ENCODE measurements at regions not wholly inside any gene's neighbourhood (a gene's known extent, or its start where the extent isn't known, plus 50 kb on each side); places are given as distances from the start of the nearest gene placed in this dataset.
"Not testable (repeated sequence)": the region's sequence is repeated elsewhere in the genome, so short reads cannot be mapped to it uniquely, and the experiment has no call there.

DNA sequence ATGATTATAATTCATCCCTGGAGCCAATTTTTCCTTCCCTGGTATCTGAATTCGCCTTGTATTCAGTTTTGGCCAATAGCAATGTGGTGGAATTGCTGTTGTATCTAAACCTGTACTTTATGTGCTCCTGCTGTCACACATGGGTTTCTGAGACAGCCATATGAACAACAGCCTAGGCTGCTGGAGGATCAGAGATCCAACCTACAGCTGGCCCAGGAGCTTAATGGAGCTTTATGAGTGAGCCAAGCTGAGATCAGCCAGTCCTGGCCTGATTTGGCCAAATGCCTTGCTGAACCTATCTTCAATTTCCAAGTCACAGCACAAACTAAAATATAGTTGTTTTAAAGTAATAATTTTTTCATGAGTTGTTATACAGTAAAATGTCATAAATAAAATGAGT lies 1071.5 kb downstream of the PCDH7 start:
- intact Hi-C loops (cut with DNase I), result no loop called here
- DNase-seq (no peak), ATAC-seq (ENCODE audit: poor library complexity) (no peak)

DNA sequence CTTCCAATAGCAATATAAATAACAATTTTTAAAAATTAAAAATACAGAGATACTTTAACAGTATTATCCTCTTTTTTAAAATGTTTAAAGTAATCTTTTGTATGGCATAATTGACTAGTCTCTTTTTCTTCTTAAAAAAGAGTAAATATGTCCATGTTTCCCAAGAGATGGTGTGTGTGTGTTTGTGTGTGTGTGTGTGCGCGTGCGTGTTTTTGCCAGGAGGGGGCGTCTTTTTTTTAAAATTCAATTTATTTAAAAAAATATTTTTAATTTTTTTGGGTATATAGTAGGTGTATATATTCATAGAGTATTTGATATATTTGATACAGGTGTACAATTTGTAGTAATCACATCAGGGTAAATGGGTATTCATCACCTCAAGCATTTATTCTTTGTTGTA lies 1073.7 kb downstream of the PCDH7 start:
- ATAC-seq (ENCODE audit: poor library complexity), result no peak
- DNase-seq, result no peak
- intact Hi-C loops (cut with DNase I), result no loop called here

DNA sequence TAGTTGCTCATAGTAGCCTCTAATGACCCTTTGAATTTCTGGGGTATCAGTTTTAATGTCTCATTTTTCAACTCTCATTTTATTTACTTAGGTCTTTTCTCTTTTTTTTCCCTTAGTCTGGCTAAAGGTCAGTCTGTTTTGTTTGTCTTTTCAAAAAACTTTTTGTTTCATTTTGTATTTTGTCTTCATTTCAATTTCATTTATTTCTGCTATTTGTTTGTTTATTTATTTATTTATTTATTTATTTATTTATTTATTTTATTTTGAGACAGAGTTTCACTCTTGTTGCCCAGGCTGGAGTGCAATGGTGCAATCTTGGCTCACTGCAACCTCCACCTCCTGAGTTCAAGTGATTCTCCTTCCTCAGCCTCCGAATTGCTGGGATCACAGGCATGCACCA lies 1076.9 kb downstream of the PCDH7 start:
- ATAC-seq (ENCODE audit: poor library complexity); intact Hi-C loops (cut with DNase I); DNase-seq: not testable (repeated sequence)

DNA sequence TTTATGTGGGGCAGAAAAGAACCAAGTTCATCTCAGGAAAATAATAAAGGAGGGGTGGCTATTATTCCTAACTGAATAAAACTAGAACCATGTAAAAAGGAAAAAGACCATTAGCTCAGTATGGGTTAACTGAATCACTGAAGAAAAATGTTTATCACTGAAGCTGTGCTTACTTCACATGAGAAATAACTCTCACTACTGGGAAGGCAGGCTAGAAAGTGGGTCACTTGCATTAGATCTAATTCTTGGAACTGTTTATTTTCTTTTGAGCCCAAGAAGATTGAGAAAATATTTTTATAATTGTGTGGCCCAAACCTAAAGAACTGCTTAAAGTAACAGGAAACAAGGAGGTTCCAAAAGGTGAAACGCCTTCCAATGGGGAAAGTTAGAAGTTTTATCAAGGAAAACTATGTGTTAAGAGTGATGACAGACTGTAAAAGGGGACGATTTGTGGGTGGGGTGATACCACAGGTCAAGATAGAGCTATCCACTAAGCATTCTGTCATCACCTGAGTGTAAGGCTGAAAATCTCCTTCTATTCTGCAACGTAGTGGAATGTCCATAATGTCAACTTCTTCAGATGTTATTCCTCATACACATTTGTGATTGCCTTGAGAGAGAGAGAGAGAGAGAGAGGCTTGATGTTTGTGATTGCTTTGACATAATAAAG lies 1083.5 kb downstream of the PCDH7 start:
- ATAC-seq (ENCODE audit: poor library complexity) (no peak), DNase-seq (no peak)
- intact Hi-C loops (cut with DNase I), result no loop called here

DNA sequence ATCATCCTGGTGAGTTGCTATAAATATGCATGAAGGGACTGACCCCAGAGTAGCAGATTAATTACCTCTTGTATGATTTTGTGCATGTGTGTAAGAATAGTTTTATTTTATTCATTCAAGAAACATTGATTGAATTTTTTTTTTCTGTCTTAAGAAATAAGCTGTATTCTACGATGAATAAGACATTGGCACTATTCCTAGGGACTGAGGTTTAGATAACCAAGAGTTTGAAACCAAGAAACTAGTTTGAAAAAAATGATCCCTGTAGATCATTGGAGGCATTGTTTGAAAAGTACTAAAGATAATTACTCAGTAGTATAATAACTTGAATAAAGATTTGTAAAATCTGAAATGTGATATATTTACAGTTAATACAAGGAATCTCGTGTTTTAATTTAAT lies 1086.9 kb downstream of the PCDH7 start:
- intact Hi-C loops (cut with DNase I), result no loop called here
- ATAC-seq (ENCODE audit: poor library complexity), result no peak
- DNase-seq, result no peak

DNA sequence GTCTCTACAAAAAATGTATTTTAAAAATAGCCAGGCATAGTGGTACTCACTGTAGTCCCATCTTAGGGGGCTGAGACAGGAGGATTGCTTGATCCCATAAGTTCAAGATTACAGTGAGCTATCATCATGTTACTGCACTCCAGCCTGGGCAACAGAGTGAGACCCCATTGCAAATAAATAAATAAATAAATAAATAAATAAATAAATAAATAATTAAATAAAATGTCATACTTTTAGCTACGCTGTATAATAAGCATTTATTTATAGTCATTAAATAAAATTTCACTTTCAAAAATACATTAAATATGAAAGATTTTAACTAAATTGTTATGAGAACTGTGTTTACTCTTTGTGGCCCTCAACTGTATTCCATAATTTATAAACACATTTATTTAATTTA lies 1124.2 kb downstream of the PCDH7 start:
- DNase-seq, result no peak
- ATAC-seq (ENCODE audit: poor library complexity), result no peak
- intact Hi-C loops (cut with DNase I), result no loop called here

DNA sequence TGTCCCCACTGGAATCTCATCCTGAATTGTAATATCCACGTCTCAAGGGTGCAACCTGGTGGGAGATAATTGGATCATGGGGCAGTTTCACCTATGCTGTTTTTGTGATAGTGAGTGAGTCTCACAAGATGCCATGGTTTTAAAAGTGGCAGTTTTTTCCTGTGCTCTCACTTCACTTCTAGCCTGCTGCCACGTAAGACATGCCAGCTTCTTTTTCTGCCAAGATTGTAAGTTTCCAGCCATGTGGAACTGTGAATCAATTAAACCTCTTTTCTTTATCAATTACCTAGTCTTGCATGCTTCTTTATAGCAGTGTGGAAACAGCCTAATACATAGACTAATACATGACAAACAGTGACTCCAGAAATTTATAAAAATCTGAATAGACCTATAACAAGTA lies 1131.8 kb downstream of the PCDH7 start:
- ATAC-seq (ENCODE audit: poor library complexity), result no peak
- intact Hi-C loops (cut with DNase I), result no loop called here

DNA sequence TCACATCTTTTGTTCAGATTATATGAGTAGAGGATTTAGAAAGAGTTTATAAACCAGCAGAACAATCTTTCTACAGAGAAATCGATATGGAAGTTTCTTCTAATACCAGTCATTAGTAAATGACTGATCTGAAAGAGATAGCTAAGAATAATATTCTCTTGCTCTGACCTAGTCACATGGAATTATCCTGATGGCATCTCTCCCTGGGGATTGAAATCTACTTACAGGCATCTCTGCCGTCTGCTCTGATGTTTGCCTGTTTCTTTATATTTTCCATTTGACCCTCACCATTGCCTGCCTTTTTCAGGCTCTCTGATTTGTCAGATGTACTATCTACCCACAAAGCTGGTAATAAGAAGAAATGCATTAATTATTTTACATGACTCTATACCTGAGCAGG lies 1157.3 kb downstream of the PCDH7 start:
- DNase-seq, result no peak
- intact Hi-C loops (cut with DNase I), result no loop called here
- ATAC-seq (ENCODE audit: poor library complexity), result no peak

More for the DNA sequence above, 1131.8 kb downstream of the PCDH7 start:
- no peak for DNase-seq

DNA sequence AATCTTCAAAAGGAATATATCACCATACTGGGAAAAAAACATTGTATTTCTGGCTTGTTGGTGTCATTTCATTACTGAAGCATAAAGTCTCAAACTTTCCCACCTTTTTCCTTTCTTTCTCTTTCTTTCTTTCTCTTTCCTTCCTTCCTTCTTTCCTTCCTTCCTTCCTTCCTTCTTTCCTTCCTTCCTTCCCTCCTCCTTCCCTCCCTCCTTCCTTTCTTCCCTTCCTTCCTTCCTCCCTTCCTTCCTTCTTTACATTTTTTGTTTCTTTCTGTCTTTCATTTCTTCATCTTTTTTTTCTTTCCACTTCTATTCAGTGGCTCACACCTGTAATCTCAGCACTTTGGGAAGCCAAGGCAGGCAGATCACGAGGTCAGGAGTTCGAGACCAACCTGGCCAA lies 1160.7 kb downstream of the PCDH7 start:
- intact Hi-C loops (cut with DNase I); DNase-seq; ATAC-seq (ENCODE audit: poor library complexity): not testable (repeated sequence)

DNA sequence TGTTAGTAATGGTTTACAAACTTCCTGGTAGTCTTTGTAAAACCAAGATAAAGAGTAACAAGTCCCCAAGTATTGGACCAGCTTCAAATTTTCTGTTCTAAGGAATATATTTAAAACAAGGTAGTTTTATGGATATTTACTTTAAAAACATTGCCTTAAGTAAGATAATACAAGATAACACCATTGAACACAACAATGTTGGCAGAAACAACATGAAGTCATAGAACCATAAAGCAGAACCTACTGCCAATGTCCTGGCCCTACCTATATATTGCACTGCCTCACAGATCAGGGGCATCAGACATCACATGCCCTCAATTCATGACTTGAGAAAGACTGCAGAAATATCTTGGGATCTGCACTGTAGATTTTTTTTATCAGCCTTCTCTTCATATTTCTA lies 1176.2 kb downstream of the PCDH7 start:
- intact Hi-C loops (cut with DNase I), result no loop called here
- DNase-seq (no peak), ATAC-seq (ENCODE audit: poor library complexity) (no peak)

DNA sequence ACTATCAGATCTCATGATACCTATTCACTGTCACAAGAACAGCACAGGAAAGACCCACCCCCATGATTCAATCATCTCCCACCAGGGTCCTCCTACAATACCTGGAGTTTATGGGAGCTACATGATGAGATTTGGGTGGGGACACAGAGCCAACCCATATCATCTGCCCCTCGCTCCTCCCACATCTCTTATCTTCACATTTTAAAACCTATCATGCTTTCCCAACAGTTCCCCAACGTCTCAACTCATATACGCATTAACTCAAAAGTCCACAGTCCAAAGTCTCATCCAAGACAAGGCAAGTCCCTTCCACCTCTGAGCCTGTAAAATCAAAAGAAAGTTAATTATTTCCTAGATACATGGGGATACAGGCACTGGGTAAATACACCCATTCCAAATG lies 1185.2 kb downstream of the PCDH7 start:
- intact Hi-C loops (cut with DNase I), result no loop called here
- DNase-seq (no peak), ATAC-seq (ENCODE audit: poor library complexity) (no peak)

DNA sequence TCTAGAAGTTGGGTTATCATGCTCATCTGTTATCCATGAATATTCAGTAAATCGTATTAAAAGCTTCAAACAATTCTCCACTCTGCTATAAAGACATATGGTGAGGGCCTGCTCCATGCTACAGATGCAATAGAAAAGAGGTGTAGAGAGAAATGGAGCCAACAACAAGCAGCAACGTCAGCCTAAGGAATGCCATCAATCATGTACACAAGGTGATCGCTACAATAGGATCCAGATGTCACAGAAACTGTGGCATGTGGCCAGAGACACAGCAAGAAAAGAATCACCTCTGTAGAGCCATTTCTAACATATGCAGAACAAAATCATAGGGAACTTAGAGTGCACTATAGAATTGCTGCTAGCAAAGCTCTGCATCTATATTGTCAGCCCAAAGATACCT lies 1188.1 kb downstream of the PCDH7 start:
- ATAC-seq (ENCODE audit: poor library complexity) (no peak), DNase-seq (no peak)
- intact Hi-C loops (cut with DNase I), result no loop called here

DNA sequence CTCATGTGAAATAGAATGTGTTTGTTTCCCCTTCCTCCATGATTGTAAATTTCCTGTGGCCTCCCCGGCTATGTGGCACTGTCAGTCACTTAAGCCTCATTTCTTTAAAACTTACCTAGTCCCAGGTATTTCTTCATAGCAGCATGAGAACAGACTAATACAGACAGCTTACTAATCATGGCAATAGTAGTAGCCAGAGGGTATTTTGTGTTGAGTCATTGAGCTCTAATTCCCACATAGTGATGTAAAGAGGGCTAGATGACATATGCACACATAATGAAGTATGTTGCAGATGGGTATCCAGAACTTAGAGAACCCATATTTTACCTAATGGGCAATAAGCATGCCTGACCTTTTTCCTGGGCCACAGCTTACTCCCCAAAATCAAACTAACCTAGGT lies 1197.2 kb downstream of the PCDH7 start:
- ATAC-seq (ENCODE audit: poor library complexity), result no peak
- intact Hi-C loops (cut with DNase I), result no loop called here
- DNase-seq, result no peak

DNA sequence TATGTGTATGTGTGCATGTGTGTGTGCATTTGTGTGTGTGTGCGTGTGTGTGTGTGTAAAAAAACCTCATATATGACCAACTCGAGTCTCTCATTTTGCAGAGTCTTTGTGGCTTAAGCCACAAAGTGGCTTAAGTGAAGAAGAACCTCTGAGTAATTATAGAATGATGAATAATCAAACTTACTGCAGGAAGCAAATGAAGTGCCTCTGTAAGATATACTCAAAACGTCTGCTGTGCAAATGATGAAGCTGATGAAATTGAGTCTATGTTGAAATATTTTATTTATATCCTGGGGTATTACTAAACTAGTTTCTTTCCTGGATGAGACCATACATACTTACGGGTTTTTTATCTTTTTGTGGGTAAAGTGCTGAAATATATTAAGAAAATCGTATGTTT lies 1198.7 kb downstream of the PCDH7 start:
- intact Hi-C loops (cut with DNase I), result no loop called here
- ATAC-seq (ENCODE audit: poor library complexity) (no peak), DNase-seq (no peak)

DNA sequence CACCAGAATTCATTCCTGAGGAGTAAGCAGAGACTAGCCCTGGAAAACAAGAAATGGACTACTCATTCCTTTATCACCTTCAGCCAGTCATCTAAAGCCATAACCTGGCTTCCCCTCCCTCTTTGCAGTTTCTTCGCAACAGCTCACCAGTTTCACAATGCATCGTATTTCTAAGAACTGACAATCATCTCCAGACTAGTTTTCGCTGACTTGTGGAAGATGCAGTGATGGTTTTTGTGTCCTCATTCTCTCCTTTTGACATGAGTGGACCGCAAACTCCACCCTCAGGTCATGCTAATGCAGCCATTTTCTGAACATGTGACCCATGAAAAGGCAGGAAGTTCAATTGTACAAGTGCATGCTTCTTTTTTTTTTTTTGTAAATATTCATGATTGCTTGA lies 1203.5 kb downstream of the PCDH7 start:
- intact Hi-C loops (cut with DNase I), result no loop called here
- ATAC-seq (ENCODE audit: poor library complexity) (no peak), DNase-seq (no peak)

DNA sequence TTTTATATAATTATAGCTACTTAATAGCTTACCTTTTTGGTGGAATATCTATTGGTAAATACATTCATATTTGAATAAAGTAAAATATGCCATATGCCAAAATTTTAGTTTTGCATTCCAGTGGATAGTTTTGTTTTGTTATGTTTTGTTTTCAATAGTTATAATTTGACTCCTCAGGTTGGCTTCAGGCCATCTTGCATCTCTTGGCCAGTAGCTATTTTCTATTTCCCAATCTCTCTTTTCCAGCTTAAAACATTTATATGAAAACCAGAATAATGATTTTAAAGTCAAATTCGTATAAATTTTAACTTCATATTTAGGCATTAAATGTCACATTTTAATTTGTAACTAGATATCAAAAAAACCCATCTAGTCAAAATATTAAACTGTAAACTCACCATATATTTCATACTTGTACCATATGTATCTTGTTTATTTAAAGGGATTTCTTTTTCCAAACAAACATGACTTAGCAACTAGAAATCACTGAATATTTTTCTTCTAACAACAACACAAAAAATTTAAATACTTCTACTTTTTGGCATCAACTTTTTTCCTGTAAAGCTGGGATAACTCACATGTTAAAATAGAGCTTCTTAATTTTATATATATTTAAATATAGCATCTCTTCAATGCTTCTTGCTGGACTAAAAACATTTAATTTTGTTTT lies 1209.6 kb downstream of the PCDH7 start:
- intact Hi-C loops (cut with DNase I), result no loop called here
- DNase-seq, result no peak
- no peak for ATAC-seq (ENCODE audit: poor library complexity)

DNA sequence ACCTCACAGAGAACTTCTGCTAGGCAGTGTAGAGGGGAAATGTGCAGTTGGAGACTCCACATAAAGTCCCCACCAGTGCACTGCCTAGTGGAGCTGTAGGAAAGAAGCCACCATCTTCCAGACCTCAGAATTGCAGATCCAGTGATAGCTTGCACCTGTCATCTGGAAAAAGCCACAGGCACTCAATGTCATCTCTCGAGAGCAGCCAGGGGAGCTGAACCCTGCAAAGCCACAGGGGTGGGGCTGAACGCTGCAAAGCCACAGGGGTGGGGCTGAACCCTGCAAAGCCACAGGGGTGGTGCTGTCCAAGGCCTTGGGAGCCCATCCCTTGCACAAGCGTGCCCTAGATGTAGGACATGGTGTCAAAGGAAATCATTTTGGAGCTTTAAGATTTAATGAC lies 1226.3 kb downstream of the PCDH7 start:
- DNase-seq (no peak), ATAC-seq (ENCODE audit: poor library complexity) (no peak)
- intact Hi-C loops (cut with DNase I), result no loop called here

DNA sequence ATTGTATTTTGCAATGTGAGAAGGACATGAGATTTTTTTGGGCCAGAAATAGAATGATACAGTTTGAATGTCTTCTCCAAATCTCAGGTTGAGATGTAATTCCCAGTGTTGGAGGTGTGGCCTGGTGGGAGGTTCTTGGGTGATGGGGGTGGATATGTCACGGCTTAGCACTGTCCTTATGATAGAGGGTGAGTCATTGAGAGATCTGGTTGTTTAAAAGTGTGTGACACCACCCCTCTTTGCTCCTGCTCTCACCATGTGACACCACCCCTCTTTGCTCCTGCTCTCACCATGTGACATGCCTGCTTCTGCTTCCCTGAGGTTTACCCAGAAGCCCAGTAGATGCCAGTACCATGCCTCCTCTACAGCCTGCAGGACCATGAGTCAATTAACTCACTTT lies 1226.9 kb downstream of the PCDH7 start:
- intact Hi-C loops (cut with DNase I), result no loop called here
- no peak for DNase-seq
- ATAC-seq (ENCODE audit: poor library complexity), result no peak

DNA sequence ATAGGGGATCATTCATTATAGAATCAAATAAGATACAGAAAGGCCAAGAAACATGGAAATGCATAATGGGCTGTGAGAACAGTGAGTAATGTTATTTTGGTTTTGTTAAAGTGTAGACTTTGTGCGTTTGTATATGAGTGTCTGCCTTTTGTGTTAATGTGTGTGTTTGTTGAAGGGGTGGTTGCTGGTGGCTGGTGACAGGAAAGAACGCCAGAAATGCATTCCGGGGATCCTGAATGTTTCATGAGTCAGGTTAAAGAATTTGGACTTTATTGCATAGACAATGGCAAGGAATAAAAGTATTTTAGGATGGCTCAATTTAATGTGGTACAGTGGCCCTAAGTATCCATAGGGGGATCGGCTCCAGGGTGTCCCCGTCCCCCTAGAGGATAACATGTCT lies 1228.9 kb downstream of the PCDH7 start:
- intact Hi-C loops (cut with DNase I), result no loop called here
- ATAC-seq (ENCODE audit: poor library complexity), result no peak
- no peak for DNase-seq

DNA sequence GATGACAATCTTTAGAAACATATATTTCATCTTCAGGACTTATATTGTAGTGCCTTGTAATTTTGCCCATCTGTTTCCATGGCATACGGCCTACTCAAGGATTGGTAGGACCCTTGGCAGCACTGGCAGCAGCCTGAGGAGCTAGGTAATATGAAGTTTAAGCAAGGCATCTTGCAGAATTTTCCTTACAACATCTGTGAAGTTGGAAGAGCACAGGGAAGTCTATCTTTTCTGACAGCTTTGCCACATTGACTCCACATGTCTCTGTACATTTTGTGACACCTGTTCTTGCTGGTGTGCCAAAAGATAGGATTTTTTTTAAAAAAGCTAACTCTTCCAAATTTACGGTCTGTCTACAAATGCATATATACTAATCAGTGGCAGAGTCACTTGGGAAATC lies 1235.2 kb downstream of the PCDH7 start:
- ATAC-seq (ENCODE audit: poor library complexity), result no peak
- no peak for DNase-seq
- intact Hi-C loops (cut with DNase I), result no loop called here

DNA sequence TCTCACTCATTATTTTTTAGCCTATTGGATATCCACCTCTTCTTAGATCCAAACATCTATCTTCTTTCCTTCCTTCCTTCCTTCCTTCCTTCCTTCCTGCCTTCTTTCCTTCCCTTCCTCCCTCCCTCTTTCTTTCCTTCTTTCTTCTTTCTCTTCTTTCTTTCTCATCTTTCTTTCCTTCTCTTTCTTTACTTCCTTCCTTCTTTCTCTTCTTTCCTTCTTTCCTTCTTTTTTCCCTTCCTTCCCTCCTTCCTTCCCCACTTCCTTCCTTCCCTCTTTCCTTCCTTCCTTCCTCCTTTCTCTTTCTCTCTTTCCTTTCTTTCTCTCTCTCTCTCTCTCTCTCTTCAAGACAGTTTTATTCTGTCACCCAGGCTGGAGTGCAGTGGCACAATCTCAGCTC lies 1239.8 kb downstream of the PCDH7 start:
- DNase-seq, result no peak
- intact Hi-C loops (cut with DNase I), result no loop called here
- no peak for ATAC-seq (ENCODE audit: poor library complexity)
